A673 (cell line): ENCODE measurements at regions not wholly inside any gene's neighbourhood (a gene's known extent, or its start where the extent isn't known, plus 50 kb on each side); places are given as distances from the start of the nearest gene placed in this dataset.
A peak's percentile ranks its signal among the peaks of the same experiment; 100 is the strongest.

Experiments
- BruUV-seq: library from RNA; stranded (reverse); fragments of 400-500 nt; replicated peaks from 2 replicates; lab custom pipeline; 2021; lab: Mats Ljungman, UMichigan
- CTCF ChIA-PET: fragments of 300-600 bp; sonication (Branson Sonifier 250); formaldehyde crosslinking; loops from one replicate; lab custom pipeline; 2022; ENCODE audit warnings: antibody characterized with exemption; lab: Charles Lee
- POLR2A ChIA-PET: fragments of 300-600 bp; sonication (Branson Sonifier 250); formaldehyde crosslinking; loops from one replicate; lab custom pipeline; 2022; ENCODE audit warnings: antibody characterized with exemption; ENCODE audit not compliant: low non-redundant PET; lab: Charles Lee
- DNase-seq: peaks from one replicate; pipeline ENCODE4 v3.0.0-alpha.2; 2015; ENCODE audit warnings: low spot score
- H3K27ac ChIP-seq: fragments of 200-600 bp; sonication (generic); 2 replicates; pipeline ENCODE4 v1.5.1; 2016; ENCODE audit warnings: mixed run types, low read depth, mild to moderate bottlenecking, mixed read lengths, antibody characterized with exemption, low read length; ENCODE audit not compliant: poor library complexity, severe bottlenecking
- H3K27me3 ChIP-seq: fragments of 200-600 bp; sonication (generic); replicated peaks from 2 replicates; pipeline ENCODE4 v1.6.1; 2017; ENCODE audit warnings: mixed run types, low read depth, mild to moderate bottlenecking, mixed read lengths, antibody characterized with exemption, low read length; ENCODE audit not compliant: insufficient read depth, poor library complexity
- H3K36me3 ChIP-seq: fragments of 200-600 bp; sonication (generic); 2 replicates; pipeline ENCODE4 v1.6.1; 2016; ENCODE audit warnings: mixed run types, mild to moderate bottlenecking, mixed read lengths, antibody characterized with exemption, low read length; ENCODE audit not compliant: insufficient read depth, poor library complexity, severe bottlenecking
- H3K4me1 ChIP-seq: fragments of 200-600 bp; sonication (generic); 2 replicates; pipeline ENCODE4 v1.6.1; 2017; ENCODE audit warnings: mixed run types, mild to moderate bottlenecking, mixed read lengths, antibody characterized with exemption, low read length; ENCODE audit not compliant: insufficient read depth, poor library complexity, severe bottlenecking
- H3K4me3 ChIP-seq: fragments of 200-600 bp; sonication (generic); 2 replicates; pipeline ENCODE4 v1.5.1; 2016; ENCODE audit warnings: low read depth, mixed run types, mild to moderate bottlenecking, mixed read lengths, low read length; ENCODE audit not compliant: poor library complexity, severe bottlenecking
- H3K9me3 ChIP-seq: fragments of 200-600 bp; sonication (generic); 2 replicates; pipeline ENCODE4 v1.6.1; 2016; ENCODE audit warnings: mixed run types, low read depth, mild to moderate bottlenecking, mixed read lengths, antibody characterized with exemption, low read length; ENCODE audit not compliant: poor library complexity, severe bottlenecking
- EZH2 ChIP-seq: fragments of 200-600 bp; sonication (generic); IDR thresholded peaks from 2 replicates; pipeline ENCODE4 v1.6.1; 2017; ENCODE audit warnings: borderline replicate concordance, low read depth, mild to moderate bottlenecking, mixed read lengths, antibody characterized with exemption, low read length; ENCODE audit not compliant: poor library complexity, severe bottlenecking
- intact Hi-C: fragments of 100-400 bp; cut with micrococcal nuclease; formaldehyde crosslinking; loops from one replicate; pipeline ENCODE4 v1.10.0; 2022; ENCODE audit not compliant: unreplicated experiment
- TF ChIP-seq, protein P1 (sequence below): fragments of 300-800, 200-600 bp; sonication (generic); conservative IDR thresholded peaks from 2 replicates; pipeline ENCODE4 v1.5.1; 2017; ENCODE audit warnings: low read depth, mild to moderate bottlenecking, antibody characterized with exemption, low read length, moderate library complexity, mixed read lengths

DNA sequence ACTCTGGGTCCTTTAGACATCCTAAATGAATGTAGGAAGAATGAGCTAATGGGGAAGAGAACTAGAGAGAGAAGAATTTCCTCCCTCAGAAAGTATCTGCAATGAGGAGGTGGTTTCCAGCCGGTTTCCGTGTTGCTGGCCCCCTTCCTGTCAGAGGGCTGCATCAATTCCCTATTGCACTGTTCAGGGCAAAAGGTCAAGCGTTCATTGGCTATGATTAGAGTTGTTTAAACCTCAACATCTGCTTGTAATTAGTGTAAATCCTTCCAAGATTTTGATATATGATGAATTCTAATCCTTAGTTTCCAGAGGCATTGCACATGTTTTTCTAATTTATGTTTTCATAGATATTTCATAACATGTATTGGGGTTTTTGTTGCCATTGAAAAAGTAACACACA, 107.3 kb upstream of the SGCE start:
- peak; percentile 70 for DNase-seq
- peaks cover 7% of the 10 kb centered on the region for H3K4me1 ChIP-seq
- H3K27me3 ChIP-seq = no peaks in the 10 kb centered on the region
- ChIA-PET CTCF (no interaction called here), POLR2A (no interaction called here)
- BruUV-seq = no TSS peak
- TF ChIP-seq, protein P1, sequence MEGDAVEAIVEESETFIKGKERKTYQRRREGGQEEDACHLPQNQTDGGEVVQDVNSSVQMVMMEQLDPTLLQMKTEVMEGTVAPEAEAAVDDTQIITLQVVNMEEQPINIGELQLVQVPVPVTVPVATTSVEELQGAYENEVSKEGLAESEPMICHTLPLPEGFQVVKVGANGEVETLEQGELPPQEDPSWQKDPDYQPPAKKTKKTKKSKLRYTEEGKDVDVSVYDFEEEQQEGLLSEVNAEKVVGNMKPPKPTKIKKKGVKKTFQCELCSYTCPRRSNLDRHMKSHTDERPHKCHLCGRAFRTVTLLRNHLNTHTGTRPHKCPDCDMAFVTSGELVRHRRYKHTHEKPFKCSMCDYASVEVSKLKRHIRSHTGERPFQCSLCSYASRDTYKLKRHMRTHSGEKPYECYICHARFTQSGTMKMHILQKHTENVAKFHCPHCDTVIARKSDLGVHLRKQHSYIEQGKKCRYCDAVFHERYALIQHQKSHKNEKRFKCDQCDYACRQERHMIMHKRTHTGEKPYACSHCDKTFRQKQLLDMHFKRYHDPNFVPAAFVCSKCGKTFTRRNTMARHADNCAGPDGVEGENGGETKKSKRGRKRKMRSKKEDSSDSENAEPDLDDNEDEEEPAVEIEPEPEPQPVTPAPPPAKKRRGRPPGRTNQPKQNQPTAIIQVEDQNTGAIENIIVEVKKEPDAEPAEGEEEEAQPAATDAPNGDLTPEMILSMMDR = no peak
- TF ChIP-seq EZH2 = no peak
- no peak overlapping the region for H3K4me3 ChIP-seq
- no peak overlapping the region for H3K27ac ChIP-seq
- intact Hi-C loops = no loop called here
- H3K36me3 ChIP-seq = no peaks in the 10 kb centered on the region
- H3K9me3 ChIP-seq = no peaks in the 10 kb centered on the region

- TF ChIP-seq, protein P1 = no peak
- no peak for TF ChIP-seq EZH2
- Histone ChIP-seq H3K27me3 (no peaks in the 10 kb centered on the region), H3K9me3 (no peaks in the 10 kb centered on the region), H3K27ac (no peak overlapping the region), H3K36me3 (no peaks in the 10 kb centered on the region), H3K4me3 (no peak overlapping the region), H3K4me1 (no peaks in the 10 kb centered on the region)
- intact Hi-C loops = no loop called here
- no peak for DNase-seq
- no TSS peak for BruUV-seq
- CTCF ChIA-PET = no interaction called here
- POLR2A ChIA-PET = interaction anchor here (0.5 kb wide), 1 partner anchor 45 kb away, joined by 10 read pairs; no protein-coding TSS in a partner anchor
Measured at GRCh38 chr7:94769724-94770123, 113.8 kb upstream of the SGCE start.

- Histone ChIP-seq H3K4me1 (no peaks in the 10 kb centered on the region), H3K4me3 (no peak overlapping the region), H3K27me3 (no peaks in the 10 kb centered on the region), H3K36me3 (no peaks in the 10 kb centered on the region), H3K9me3 (no peaks in the 10 kb centered on the region), H3K27ac (no peak overlapping the region)
- CTCF ChIA-PET = no interaction called here
- BruUV-seq = no TSS peak
- no peak for DNase-seq
- POLR2A ChIA-PET = no interaction called here
- TF ChIP-seq, protein P1 = no peak
- no peak for TF ChIP-seq EZH2
- intact Hi-C loops = no loop called here
Measured at GRCh38 chr7:94778711-94779459, 123.0 kb upstream of the SGCE start.
